Astrocyte (in vitro differentiated cells and primary cell): ENCODE measurements at regions not wholly inside any gene's neighbourhood (a gene's known extent, or its start where the extent isn't known, plus 50 kb on each side); places are given as distances from the start of the nearest gene placed in this dataset.

Experiments used
- DNase-seq: peaks from one replicate; pipeline ENCODE4 v3.0.0-alpha.2; 2010; ENCODE audit warnings: low read depth
- FAIRE-seq: peaks from 2 replicates; lab custom pipeline; 2011; peaks lifted over from hg19 to GRCh38; lab: Jason Lieb, UNC
- H2AFZ ChIP-seq: 2 replicates; pipeline ENCODE4 v1.6.0; 2012; ENCODE audit warnings: low read depth, low read length, inconsistent platforms
- H3K27ac ChIP-seq: 2 replicates; pipeline ENCODE4 v1.5.1; 2011; ENCODE audit warnings: low read depth, low read length, inconsistent platforms
- H3K27me3 ChIP-seq: 2 replicates; pipeline ENCODE4 v1.6.0; 2011; ENCODE audit warnings: low read length, inconsistent platforms; ENCODE audit not compliant: insufficient read depth
- H3K36me3 ChIP-seq: 2 replicates; pipeline ENCODE4 v1.5.1; 2011; ENCODE audit warnings: low read length, inconsistent platforms; ENCODE audit not compliant: insufficient read depth
- H3K4me1 ChIP-seq: 2 replicates; pipeline ENCODE4 v1.5.1; 2011; ENCODE audit warnings: low read length, inconsistent platforms; ENCODE audit not compliant: insufficient read depth
- H3K4me2 ChIP-seq: 2 replicates; pipeline ENCODE4 v1.6.0; 2012; ENCODE audit warnings: low read length, inconsistent platforms
- H3K4me3 ChIP-seq: 2 replicates; pipeline ENCODE4 v1.5.1; 2011; ENCODE audit warnings: low read depth, mild to moderate bottlenecking, low read length, inconsistent platforms; ENCODE audit not compliant: insufficient read depth
- H3K79me2 ChIP-seq: 2 replicates; pipeline ENCODE4 v1.6.0; 2012; ENCODE audit warnings: mild to moderate bottlenecking, low read length, inconsistent platforms; ENCODE audit not compliant: insufficient read depth
- H3K9ac ChIP-seq: 2 replicates; pipeline ENCODE4 v1.6.0; 2012; ENCODE audit warnings: mild to moderate bottlenecking, low read length, inconsistent platforms
- H3K9me3 ChIP-seq: 2 replicates; pipeline ENCODE4 v1.5.1; 2012; ENCODE audit warnings: low read depth, mild to moderate bottlenecking, low read length, inconsistent platforms; ENCODE audit not compliant: insufficient read depth
- H4K20me1 ChIP-seq: 2 replicates; pipeline ENCODE4 v1.6.0; 2012; ENCODE audit warnings: low read length, inconsistent platforms; ENCODE audit not compliant: insufficient read depth
- H3K27ac Mint-ChIP-seq: one replicate; pipeline ENCODE4 v1.8.0; 2021; ENCODE audit warnings: mild to moderate bottlenecking, mixed read lengths; ENCODE audit not compliant: unreplicated experiment
- H3K27me3 Mint-ChIP-seq: one replicate; pipeline ENCODE4 v1.8.0; 2021; ENCODE audit warnings: low read depth, mixed read lengths; ENCODE audit not compliant: unreplicated experiment
- H3K36me3 Mint-ChIP-seq: one replicate; pipeline ENCODE4 v1.8.0; 2021; ENCODE audit warnings: low read depth, mixed read lengths; ENCODE audit not compliant: unreplicated experiment
- H3K4me1 Mint-ChIP-seq: one replicate; pipeline ENCODE4 v1.8.0; 2021; ENCODE audit warnings: low read depth, mixed read lengths; ENCODE audit not compliant: unreplicated experiment
- H3K4me3 Mint-ChIP-seq: one replicate; pipeline ENCODE4 v1.8.0; 2021; ENCODE audit warnings: mild to moderate bottlenecking, moderate library complexity, mixed read lengths; ENCODE audit not compliant: unreplicated experiment
- H3K9me3 Mint-ChIP-seq: one replicate; pipeline ENCODE4 v1.8.0; 2021; ENCODE audit warnings: mild to moderate bottlenecking, mixed read lengths; ENCODE audit not compliant: unreplicated experiment
- CTCF ChIP-seq: IDR thresholded peaks from 2 replicates; pipeline ENCODE4 v1.5.1; 2011; ENCODE audit warnings: low read depth, mild to moderate bottlenecking, inconsistent platforms, low read length, moderate library complexity; ENCODE audit not compliant: insufficient read depth
- EZH2 ChIP-seq: IDR thresholded peaks from 2 replicates; pipeline ENCODE4 v1.6.1; 2012; ENCODE audit warnings: mild to moderate bottlenecking, low read length, inconsistent platforms; ENCODE audit not compliant: insufficient read depth

GRCh38 chr14:34134484-34134883 lies 183.6 kb upstream of the EGLN3 start:
- Histone ChIP-seq H2AFZ (no peak overlapping the region), H3K79me2 (no peaks in the 10 kb centered on the region), H3K4me1 (no peaks in the 10 kb centered on the region), H4K20me1 (no peaks in the 10 kb centered on the region), H3K27me3 (no peaks in the 10 kb centered on the region), H3K9me3 (no peaks in the 10 kb centered on the region), H3K9ac (no peak overlapping the region), H3K36me3 (no peaks in the 10 kb centered on the region), H3K27ac (no peak overlapping the region), H3K4me3 (no peak overlapping the region), H3K4me2 (no peak overlapping the region)
- Mint-ChIP-seq H3K27me3 (peaks cover 9% of the 10 kb centered on the region), H3K4me1 (peaks cover 10% of the 10 kb centered on the region), H3K4me3 (no peak overlapping the region), H3K27ac (no peak overlapping the region), H3K9me3 (peaks cover 4% of the 10 kb centered on the region), H3K36me3 (no peaks in the 10 kb centered on the region)
- FAIRE-seq, result no peak
- TF ChIP-seq EZH2 (no peak), CTCF (no peak)
- no peak for DNase-seq

GRCh38 chr14:34129927-34130552 lies 179.2 kb upstream of the EGLN3 start:
- Histone ChIP-seq H3K27ac (no peak overlapping the region), H3K4me2 (no peak overlapping the region), H4K20me1 (no peaks in the 10 kb centered on the region), H3K4me3 (no peak overlapping the region), H3K27me3 (no peaks in the 10 kb centered on the region), H2AFZ (no peak overlapping the region), H3K4me1 (no peaks in the 10 kb centered on the region), H3K36me3 (no peaks in the 10 kb centered on the region), H3K79me2 (no peaks in the 10 kb centered on the region), H3K9me3 (no peaks in the 10 kb centered on the region), H3K9ac (no peak overlapping the region)
- H3K27me3 Mint-ChIP-seq, result peaks cover 24% of the 10 kb centered on the region
- no peaks in the 10 kb centered on the region for H3K36me3 Mint-ChIP-seq
- no peak overlapping the region for H3K4me3 Mint-ChIP-seq
- H3K4me1 Mint-ChIP-seq, result peaks cover 3% of the 10 kb centered on the region
- FAIRE-seq (no peak), DNase-seq (no peak)
- peaks cover 2% of the 10 kb centered on the region for H3K9me3 Mint-ChIP-seq
- no peak overlapping the region for H3K27ac Mint-ChIP-seq
- TF ChIP-seq CTCF (no peak), EZH2 (no peak)

GRCh38 chr14:34128665-34129064 lies 177.8 kb upstream of the EGLN3 start:
- Histone ChIP-seq H3K9me3 (no peaks in the 10 kb centered on the region), H3K27ac (no peak overlapping the region), H4K20me1 (no peaks in the 10 kb centered on the region), H3K9ac (no peak overlapping the region), H3K27me3 (no peaks in the 10 kb centered on the region), H3K4me1 (no peaks in the 10 kb centered on the region), H3K4me2 (no peak overlapping the region), H3K36me3 (no peaks in the 10 kb centered on the region), H3K4me3 (no peak overlapping the region), H3K79me2 (no peaks in the 10 kb centered on the region), H2AFZ (no peak overlapping the region)
- no peak for TF ChIP-seq EZH2
- TF ChIP-seq CTCF, result no peak
- H3K27me3 Mint-ChIP-seq, result peaks cover 26% of the 10 kb centered on the region
- H3K9me3 Mint-ChIP-seq, result peaks cover 2% of the 10 kb centered on the region
- DNase-seq (no peak), FAIRE-seq (no peak)
- no peaks in the 10 kb centered on the region for H3K36me3 Mint-ChIP-seq
- H3K4me3 Mint-ChIP-seq, result no peak overlapping the region
- no peak overlapping the region for H3K27ac Mint-ChIP-seq
- H3K4me1 Mint-ChIP-seq, result peaks cover 3% of the 10 kb centered on the region
